Activated CD8-positive, alpha-beta memory T cell treated with anti-CD3 and anti-CD28 coated beads, Interleukin-2, amount 50 U/mL, for 1 hour (primary cell): ENCODE measurements at regions not wholly inside any gene's neighbourhood (a gene's known extent, or its start where the extent isn't known, plus 50 kb on each side); places are given as distances from the start of the nearest gene placed in this dataset.

Experiments used
- DNase-seq: peaks from one replicate; pipeline ENCODE4 v3.0.0-alpha.2; 2020; ENCODE audit errors: extremely low read depth

- DNase-seq = no peak
These were observed 177.0 kb upstream of the PRDM1 start for GRCh38 chr6:105909106-105909505.

- DNase-seq = no peak
These were observed 178.1 kb upstream of the PRDM1 start for GRCh38 chr6:105907991-105908390.

GRCh38 chr6:105907301-105907700 is 178.8 kb upstream of the PRDM1 start:
- no peak for DNase-seq

GRCh38 chr6:105902401-105903031 is 183.6 kb upstream of the PRDM1 start:
- DNase-seq = no peak

- no peak for DNase-seq
These were observed 184.6 kb upstream of the PRDM1 start for GRCh38 chr6:105901583-105901982.

GRCh38 chr6:105900125-105900937 is 185.8 kb upstream of the PRDM1 start:
- DNase-seq = no peak

GRCh38 chr6:105898286-105898685 is 187.8 kb upstream of the PRDM1 start:
- no peak for DNase-seq

GRCh38 chr6:105897131-105897530 is 189.0 kb upstream of the PRDM1 start:
- DNase-seq = no peak

GRCh38 chr6:105896821-105897095 is 189.4 kb upstream of the PRDM1 start:
- no peak for DNase-seq

GRCh38 chr6:105896052-105896820 is 189.9 kb upstream of the PRDM1 start:
- DNase-seq = no peak

GRCh38 chr6:105894556-105894955 is 191.6 kb upstream of the PRDM1 start:
- no peak for DNase-seq

GRCh38 chr6:105893741-105894140 is 192.4 kb upstream of the PRDM1 start:
- DNase-seq = no peak

GRCh38 chr6:105892577-105893262 is 193.4 kb upstream of the PRDM1 start:
- DNase-seq = no peak

GRCh38 chr6:105890521-105891244 is 195.5 kb upstream of the PRDM1 start:
- DNase-seq = no peak

- DNase-seq = no peak
These were observed 196.2 kb upstream of the PRDM1 start for GRCh38 chr6:105889902-105890301.

- DNase-seq = no peak
These were observed 199.2 kb upstream of the PRDM1 start for GRCh38 chr6:105886814-105887544.

GRCh38 chr6:105886066-105886813 is 199.9 kb upstream of the PRDM1 start:
- DNase-seq = no peak

- no peak for DNase-seq
These were observed 201.7 kb upstream of the PRDM1 start for GRCh38 chr6:105884426-105884825.

GRCh38 chr6:105884011-105884410 is 202.1 kb upstream of the PRDM1 start:
- DNase-seq = no peak

- no peak for DNase-seq
These were observed 203.3 kb upstream of the PRDM1 start for GRCh38 chr6:105882828-105883227.
